Activated B cell treated with CpG ODN at 0.5 μM for 24 hours (primary cell): ENCODE measurements at regions not wholly inside any gene's neighbourhood (a gene's known extent, or its start where the extent isn't known, plus 50 kb on each side); places are given as distances from the start of the nearest gene placed in this dataset.

Experiments used
- ATAC-seq: fragments of 200-7000 bp; cut with Tn5 transposase; one replicate; pipeline ENCODE4 v1.10.0; 2021; ENCODE audit warnings: low read depth, mild to moderate bottlenecking, moderate library complexity
- CTCF ChIA-PET: fragments of 350-600 bp; sonication (Branson Sonifier 250); formaldehyde crosslinking; loops from one replicate; lab custom pipeline; 2021; ENCODE audit warnings: antibody characterized with exemption; lab: Charles Lee
- POLR2A ChIA-PET: fragments of 350-600 bp; sonication (Branson Sonifier 250); formaldehyde crosslinking; loops from one replicate; lab custom pipeline; 2021; ENCODE audit warnings: antibody characterized with exemption; lab: Charles Lee
- DNase-seq: peaks from one replicate; pipeline ENCODE4 v3.0.0; 2022
- H3K27ac Mint-ChIP-seq: one replicate; pipeline ENCODE4 v1.8.0; 2020; ENCODE audit warnings: mixed read lengths
- H3K27me3 Mint-ChIP-seq: one replicate; pipeline ENCODE4 v1.8.0; 2021; ENCODE audit warnings: mixed read lengths
- H3K36me3 Mint-ChIP-seq: one replicate; pipeline ENCODE4 v1.8.0; 2021; ENCODE audit warnings: low read depth, mixed read lengths
- H3K4me1 Mint-ChIP-seq: one replicate; pipeline ENCODE4 v1.8.0; 2021; ENCODE audit warnings: mixed read lengths
- H3K4me3 Mint-ChIP-seq: one replicate; pipeline ENCODE4 v1.8.0; 2020; ENCODE audit warnings: mild to moderate bottlenecking, mixed read lengths
- H3K9me3 Mint-ChIP-seq: one replicate; pipeline ENCODE4 v1.8.0; 2020; ENCODE audit warnings: mixed read lengths
- intact Hi-C: fragments of 100-400 bp; cut with micrococcal nuclease; formaldehyde crosslinking; loops from one replicate; pipeline ENCODE4 v1.15.1; 2024
- TF ChIP-seq, protein P1 (sequence below): fragments of 200-600 bp; IDR thresholded peaks from one replicate; pipeline ENCODE4 v1.8.0; 2022; ENCODE audit warnings: antibody characterized with exemption, mild to moderate bottlenecking

DNA sequence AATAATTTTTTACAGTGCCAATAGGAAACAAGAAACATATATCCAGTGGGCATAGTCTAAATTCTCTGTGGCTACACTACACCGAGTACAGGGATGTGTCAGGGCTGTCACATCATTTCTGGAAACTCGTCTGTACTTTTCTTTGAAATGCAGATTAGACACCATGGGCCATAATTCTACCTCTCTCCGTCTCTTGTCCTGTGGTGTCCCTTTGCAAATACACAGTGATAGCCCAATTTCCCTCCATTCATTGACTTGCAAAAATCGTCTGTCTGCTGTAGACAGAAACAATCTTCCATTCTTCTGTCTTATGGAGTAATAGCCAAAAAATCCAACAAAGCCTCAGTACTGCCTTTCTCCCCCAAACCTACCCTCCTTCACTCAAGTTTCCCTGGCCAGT, 487.1 kb upstream of the ANO3 start:
- POLR2A ChIA-PET, result no interaction called here
- intact Hi-C loops, result no loop called here
- ATAC-seq (no peak), DNase-seq (no peak)
- Mint-ChIP-seq H3K27me3 (no peaks in the 10 kb centered on the region), H3K9me3 (peaks cover 4% of the 10 kb centered on the region), H3K27ac (no peak overlapping the region), H3K4me3 (no peak overlapping the region), H3K4me1 (no peaks in the 10 kb centered on the region), H3K36me3 (no peaks in the 10 kb centered on the region)
- TF ChIP-seq, protein P1, sequence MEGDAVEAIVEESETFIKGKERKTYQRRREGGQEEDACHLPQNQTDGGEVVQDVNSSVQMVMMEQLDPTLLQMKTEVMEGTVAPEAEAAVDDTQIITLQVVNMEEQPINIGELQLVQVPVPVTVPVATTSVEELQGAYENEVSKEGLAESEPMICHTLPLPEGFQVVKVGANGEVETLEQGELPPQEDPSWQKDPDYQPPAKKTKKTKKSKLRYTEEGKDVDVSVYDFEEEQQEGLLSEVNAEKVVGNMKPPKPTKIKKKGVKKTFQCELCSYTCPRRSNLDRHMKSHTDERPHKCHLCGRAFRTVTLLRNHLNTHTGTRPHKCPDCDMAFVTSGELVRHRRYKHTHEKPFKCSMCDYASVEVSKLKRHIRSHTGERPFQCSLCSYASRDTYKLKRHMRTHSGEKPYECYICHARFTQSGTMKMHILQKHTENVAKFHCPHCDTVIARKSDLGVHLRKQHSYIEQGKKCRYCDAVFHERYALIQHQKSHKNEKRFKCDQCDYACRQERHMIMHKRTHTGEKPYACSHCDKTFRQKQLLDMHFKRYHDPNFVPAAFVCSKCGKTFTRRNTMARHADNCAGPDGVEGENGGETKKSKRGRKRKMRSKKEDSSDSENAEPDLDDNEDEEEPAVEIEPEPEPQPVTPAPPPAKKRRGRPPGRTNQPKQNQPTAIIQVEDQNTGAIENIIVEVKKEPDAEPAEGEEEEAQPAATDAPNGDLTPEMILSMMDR, result no peak
- CTCF ChIA-PET, result no interaction called here

DNA sequence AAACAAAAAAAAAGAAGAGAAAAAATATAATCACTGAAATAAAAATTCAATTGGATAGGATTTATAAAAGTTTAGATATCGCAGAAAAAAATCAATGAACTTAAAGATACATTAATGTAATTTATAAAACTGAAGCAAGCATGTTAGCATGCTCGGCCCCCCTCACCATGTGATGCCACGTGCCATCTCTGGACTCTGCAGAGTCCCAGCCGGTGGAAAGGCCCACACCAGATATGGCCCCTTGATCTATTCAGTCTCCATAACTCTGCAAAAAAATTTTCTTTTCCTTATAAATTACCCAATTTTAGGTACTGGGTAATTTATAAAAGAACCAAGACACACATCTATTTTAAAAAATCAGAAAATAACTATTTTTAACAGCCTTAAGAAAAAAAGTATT, 476.0 kb upstream of the ANO3 start:
- no peaks in the 10 kb centered on the region for H3K36me3 Mint-ChIP-seq
- ChIA-PET CTCF (no interaction called here), POLR2A (no interaction called here)
- no peak for DNase-seq
- ATAC-seq, result no peak
- H3K4me1 Mint-ChIP-seq, result no peaks in the 10 kb centered on the region
- intact Hi-C loops, result no loop called here
- H3K27me3 Mint-ChIP-seq, result no peaks in the 10 kb centered on the region
- H3K4me3 Mint-ChIP-seq, result no peak overlapping the region
- TF ChIP-seq, protein P1, result no peak
- H3K27ac Mint-ChIP-seq, result no peak overlapping the region
- no peaks in the 10 kb centered on the region for H3K9me3 Mint-ChIP-seq

DNA sequence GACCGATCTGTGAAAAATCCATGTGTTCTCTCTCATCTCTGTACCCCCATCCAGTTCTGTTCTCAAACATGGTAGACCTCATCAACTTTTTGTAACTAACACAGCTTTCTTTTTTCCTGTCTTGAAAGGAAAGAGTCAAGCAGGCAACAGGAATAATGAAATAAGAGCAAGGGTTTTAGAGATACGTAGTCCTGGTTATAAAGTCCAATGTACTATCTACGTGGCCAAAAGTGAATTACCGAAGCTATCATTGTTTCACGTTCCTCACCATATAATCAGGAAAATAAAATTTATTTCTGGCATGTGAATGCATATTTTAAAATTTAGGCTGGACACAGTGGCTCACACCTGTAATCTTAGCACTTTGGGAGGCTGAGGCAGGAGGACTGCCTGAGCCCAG, 472.2 kb upstream of the ANO3 start:
- CTCF ChIA-PET, result no interaction called here
- DNase-seq, result no peak
- H3K4me3 Mint-ChIP-seq, result no peak overlapping the region

DNA sequence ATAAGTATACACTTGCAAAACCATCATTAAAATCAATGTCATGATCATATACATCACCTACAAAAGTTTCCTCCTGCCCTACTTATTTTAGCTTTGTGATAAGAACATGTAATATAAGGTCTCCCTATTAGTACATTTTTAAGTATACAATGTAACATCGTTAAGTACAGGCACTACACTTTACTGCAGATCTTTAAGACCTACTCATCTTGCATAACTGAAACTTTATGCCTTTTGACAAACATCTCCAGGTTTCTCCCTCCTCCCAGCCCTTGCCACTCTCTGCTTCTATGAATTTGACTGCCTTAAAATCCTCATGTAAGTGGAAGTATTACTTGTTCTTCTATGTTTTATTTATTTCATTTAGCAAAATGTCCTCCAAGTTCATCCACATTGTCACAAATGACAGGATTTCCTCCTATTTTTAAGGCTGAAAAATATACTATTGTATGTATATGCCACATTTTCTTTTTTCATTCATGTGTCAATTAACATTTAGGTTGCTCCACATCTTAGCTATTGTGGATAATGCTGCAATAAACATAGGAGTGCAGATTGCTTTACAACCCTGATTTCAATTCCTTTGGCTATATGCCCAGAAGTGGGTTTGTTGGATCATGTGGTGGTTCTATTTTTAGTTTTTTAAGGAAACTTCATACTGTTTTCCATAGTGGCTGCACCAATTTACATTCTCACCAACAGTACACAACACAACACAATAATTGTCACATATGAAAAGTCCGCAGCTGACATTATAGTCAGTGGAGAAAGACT, 471.1 kb upstream of the ANO3 start:
- Mint-ChIP-seq H3K27me3 (no peaks in the 10 kb centered on the region), H3K27ac (no peak overlapping the region), H3K4me3 (no peak overlapping the region), H3K9me3 (no peaks in the 10 kb centered on the region), H3K36me3 (no peaks in the 10 kb centered on the region), H3K4me1 (no peaks in the 10 kb centered on the region)
- CTCF ChIA-PET, result no interaction called here
- TF ChIP-seq, protein P1, result no peak
- no peak for ATAC-seq
- intact Hi-C loops, result loop anchor here (10.0 kb wide), 1 partner anchor 64 kb away; no protein-coding TSS in a partner anchor
- DNase-seq, result no peak
- POLR2A ChIA-PET, result no interaction called here

More for the DNA sequence above, 472.2 kb upstream of the ANO3 start:
- POLR2A ChIA-PET, result no interaction called here
- intact Hi-C loops, result loop anchor here (10.0 kb wide), 1 partner anchor 65 kb away; no protein-coding TSS in a partner anchor
- no peak overlapping the region for H3K27ac Mint-ChIP-seq
- no peak for ATAC-seq
- H3K9me3 Mint-ChIP-seq, result no peaks in the 10 kb centered on the region
- no peaks in the 10 kb centered on the region for H3K4me1 Mint-ChIP-seq
- no peaks in the 10 kb centered on the region for H3K36me3 Mint-ChIP-seq
- TF ChIP-seq, protein P1, result no peak
- H3K27me3 Mint-ChIP-seq, result no peaks in the 10 kb centered on the region

DNA sequence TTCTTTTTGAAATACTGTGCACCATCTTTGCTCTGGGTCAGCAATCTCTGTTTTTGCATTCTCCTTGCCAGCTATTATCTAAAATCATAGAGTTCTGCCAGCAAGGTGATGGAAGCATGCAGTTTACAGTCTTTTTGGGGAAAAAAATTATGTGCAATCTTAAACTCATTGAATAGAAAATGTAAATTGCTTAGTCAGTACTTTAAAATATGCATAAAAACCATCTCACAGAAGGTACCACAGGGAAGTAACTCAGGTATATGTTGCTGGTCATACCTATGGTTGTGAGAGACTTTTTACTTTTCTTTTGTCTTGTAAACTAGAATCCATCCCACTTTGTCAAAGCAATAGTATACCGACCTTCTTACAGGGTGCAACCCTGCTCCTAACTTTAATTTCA, 469.8 kb upstream of the ANO3 start:
- no peak overlapping the region for H3K27ac Mint-ChIP-seq
- POLR2A ChIA-PET, result no interaction called here
- H3K9me3 Mint-ChIP-seq, result no peaks in the 10 kb centered on the region
- H3K4me1 Mint-ChIP-seq, result no peaks in the 10 kb centered on the region
- intact Hi-C loops, result loop anchor here (10.0 kb wide), 1 partner anchor 63 kb away; no protein-coding TSS in a partner anchor
- H3K27me3 Mint-ChIP-seq, result no peaks in the 10 kb centered on the region
- CTCF ChIA-PET, result no interaction called here
- TF ChIP-seq, protein P1, result no peak
- DNase-seq, result no peak
- H3K4me3 Mint-ChIP-seq, result no peak overlapping the region
- no peak for ATAC-seq
- H3K36me3 Mint-ChIP-seq, result no peaks in the 10 kb centered on the region
